ENCODE measurements at regions not wholly inside any gene's neighbourhood (a gene's known extent, or its start where the extent isn't known, plus 50 kb on each side); places are given as distances from the start of the nearest gene placed in this dataset.

DNA sequence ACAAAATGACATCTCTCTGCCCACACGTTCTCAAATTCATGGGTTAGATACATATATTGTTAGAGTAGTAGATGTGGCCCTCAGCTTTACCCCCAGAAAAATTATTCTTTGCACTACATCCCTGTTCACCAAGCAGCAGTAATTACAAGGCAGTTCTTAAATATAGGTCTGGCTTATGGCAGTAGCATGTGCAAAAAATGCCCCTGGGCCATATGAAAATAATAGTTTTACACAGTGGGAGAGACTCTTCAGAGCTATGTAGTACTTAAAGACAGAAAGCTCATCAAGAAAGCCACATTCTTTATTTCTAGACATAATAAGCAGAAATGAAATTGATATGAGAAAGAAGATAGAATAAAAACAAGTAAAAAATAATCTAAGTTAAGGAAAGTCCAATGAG, 196.3 kb upstream of the FOXP2 start:
- Mint-ChIP-seq H3K27me3 (ENCODE audit: low read depth) (no peaks in the 10 kb centered on the region), H3K27ac (ENCODE audit: unreplicated experiment) (no peak overlapping the region), H3K9me3 (no peaks in the 10 kb centered on the region), H3K4me3 (no peak overlapping the region), H3K36me3 (ENCODE audit: low read depth) (no peaks in the 10 kb centered on the region), H3K4me1 (no peaks in the 10 kb centered on the region)
- no peak for DNase-seq (ENCODE audit: low read depth, low spot score)
- TF ChIP-seq, protein P1, sequence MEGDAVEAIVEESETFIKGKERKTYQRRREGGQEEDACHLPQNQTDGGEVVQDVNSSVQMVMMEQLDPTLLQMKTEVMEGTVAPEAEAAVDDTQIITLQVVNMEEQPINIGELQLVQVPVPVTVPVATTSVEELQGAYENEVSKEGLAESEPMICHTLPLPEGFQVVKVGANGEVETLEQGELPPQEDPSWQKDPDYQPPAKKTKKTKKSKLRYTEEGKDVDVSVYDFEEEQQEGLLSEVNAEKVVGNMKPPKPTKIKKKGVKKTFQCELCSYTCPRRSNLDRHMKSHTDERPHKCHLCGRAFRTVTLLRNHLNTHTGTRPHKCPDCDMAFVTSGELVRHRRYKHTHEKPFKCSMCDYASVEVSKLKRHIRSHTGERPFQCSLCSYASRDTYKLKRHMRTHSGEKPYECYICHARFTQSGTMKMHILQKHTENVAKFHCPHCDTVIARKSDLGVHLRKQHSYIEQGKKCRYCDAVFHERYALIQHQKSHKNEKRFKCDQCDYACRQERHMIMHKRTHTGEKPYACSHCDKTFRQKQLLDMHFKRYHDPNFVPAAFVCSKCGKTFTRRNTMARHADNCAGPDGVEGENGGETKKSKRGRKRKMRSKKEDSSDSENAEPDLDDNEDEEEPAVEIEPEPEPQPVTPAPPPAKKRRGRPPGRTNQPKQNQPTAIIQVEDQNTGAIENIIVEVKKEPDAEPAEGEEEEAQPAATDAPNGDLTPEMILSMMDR (conservative IDR thresholded peaks at IDR 0.05), result no peak

DNA sequence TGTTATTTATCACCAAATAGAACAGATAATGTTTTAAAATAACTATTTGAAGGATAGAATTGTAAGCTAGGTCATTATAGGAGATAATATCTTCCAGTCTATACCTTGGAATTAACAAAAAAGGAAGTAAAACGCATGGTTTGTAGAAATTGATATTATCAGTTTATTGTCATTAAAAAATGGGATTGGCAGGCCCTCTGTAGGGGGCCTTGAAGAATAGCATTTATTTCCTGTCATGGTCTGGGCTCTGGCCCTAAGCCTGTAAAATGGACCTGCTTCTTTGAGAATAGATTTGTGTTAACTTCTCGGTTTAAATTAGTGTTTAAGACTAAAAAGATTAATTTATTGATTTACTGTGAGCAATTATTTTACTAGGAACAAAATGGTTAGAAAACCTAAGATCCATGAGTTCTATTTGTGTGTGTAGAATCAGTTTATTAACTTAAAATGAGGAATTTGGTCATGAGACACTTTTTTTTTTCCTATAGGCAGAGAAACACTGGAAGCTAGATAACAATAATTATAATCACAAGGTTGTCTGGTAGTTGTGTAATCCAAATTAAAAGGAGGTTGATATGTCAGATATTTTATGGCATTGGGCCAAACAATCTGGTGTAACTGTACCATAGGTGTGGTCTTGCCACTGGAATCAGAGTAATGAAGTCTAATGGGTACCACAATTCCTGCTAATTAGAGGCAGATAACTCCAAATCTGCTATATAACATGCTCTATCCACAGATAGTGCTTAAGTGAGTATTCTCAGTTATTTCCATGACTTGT, 197.4 kb upstream of the FOXP2 start:
- Mint-ChIP-seq H3K27ac (ENCODE audit: unreplicated experiment) (no peak overlapping the region), H3K4me3 (no peak overlapping the region), H3K27me3 (ENCODE audit: low read depth) (no peaks in the 10 kb centered on the region), H3K9me3 (no peaks in the 10 kb centered on the region), H3K4me1 (no peaks in the 10 kb centered on the region), H3K36me3 (ENCODE audit: low read depth) (no peaks in the 10 kb centered on the region)
- DNase-seq (ENCODE audit: low read depth, low spot score), result no peak
- TF ChIP-seq, protein P1 (conservative IDR thresholded peaks at IDR 0.05), result no peak

DNA sequence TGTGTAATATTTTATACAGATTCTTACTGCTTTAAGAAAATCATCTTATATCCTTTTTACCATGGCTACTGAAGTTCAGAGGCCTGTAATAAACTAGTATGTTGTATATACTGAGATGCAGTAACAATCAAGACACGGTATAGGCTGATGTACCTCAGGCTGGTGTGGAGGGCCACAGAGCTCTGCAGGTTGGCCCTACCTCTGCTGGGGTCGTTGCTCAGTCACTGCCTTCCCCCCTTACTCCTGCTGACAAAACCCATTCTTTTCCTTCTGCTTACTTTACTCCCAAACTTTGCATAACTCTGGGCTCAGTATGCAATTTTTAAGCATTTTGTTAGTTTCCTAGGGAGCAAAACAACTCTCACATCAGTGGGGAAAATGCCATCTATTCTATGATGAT, 200.1 kb upstream of the FOXP2 start:
- H3K27ac Mint-ChIP-seq (ENCODE audit: unreplicated experiment), result no peak overlapping the region
- H3K4me3 Mint-ChIP-seq, result no peak overlapping the region
- H3K4me1 Mint-ChIP-seq, result no peaks in the 10 kb centered on the region
- H3K36me3 Mint-ChIP-seq (ENCODE audit: low read depth), result no peaks in the 10 kb centered on the region
- H3K27me3 Mint-ChIP-seq (ENCODE audit: low read depth), result no peaks in the 10 kb centered on the region
- TF ChIP-seq, protein P1 (conservative IDR thresholded peaks at IDR 0.05), result no peak
- H3K9me3 Mint-ChIP-seq, result no peaks in the 10 kb centered on the region
- no peak for DNase-seq (ENCODE audit: low read depth, low spot score)

DNA sequence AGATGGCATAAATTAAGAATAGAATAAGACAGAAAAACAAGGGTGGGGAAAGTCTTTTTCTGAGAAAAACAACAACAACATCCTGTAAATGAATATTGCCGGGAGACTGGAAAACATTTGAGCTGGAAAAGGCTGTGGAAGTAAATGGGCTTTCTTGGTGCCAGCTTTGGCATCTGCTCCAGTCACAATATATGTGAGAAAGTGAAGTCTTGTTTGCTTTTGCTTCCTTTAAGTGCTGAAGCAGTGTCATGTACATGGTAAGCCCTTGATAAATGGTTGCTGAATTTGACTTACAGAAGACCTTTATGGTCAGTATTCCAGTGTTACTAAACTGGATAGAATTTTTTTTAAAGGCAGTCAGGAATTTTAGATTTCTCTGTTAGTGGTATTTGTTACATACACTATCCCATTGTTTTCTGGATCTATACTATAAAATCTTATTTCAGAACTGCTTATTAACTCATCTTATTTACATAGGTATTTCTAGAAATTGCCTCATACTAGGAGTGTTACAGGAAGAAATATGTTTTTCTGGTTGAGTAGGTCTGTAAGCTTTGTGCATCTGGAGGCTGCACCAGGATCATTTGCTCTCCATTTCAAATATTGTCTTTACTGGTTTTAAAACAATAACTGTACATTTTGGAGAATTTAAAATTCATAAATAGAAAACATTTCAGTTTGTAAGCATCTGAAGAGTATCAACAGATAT, 201.7 kb upstream of the FOXP2 start:
- TF ChIP-seq, protein P1 (conservative IDR thresholded peaks at IDR 0.05), result no peak
- no peaks in the 10 kb centered on the region for H3K27me3 Mint-ChIP-seq (ENCODE audit: low read depth)
- no peak for DNase-seq (ENCODE audit: low read depth, low spot score)

DNA sequence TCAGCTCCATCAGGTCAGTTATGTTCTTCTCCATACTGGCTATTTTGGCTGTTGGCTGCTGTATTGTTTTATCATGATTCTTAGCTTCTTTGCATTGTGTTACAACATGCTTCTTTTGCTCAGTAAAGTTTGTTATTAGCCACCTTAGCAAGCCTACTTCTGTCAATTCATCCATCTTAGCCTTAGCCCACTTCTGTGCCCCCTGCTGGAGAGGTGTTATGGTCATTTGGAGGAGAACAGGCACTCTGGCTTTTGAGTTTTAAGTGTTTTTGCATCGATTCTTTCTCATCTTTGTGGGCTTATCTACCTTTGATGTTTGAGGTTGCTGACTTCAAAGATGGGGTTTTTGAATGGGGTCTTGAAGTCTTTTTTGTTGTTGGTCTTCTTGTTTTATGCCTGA, 204.6 kb upstream of the FOXP2 start:
- TF ChIP-seq, protein P1 (conservative IDR thresholded peaks at IDR 0.05), result no peak
- Mint-ChIP-seq H3K9me3 (peaks cover 3% of the 10 kb centered on the region), H3K27me3 (ENCODE audit: low read depth) (no peaks in the 10 kb centered on the region), H3K36me3 (ENCODE audit: low read depth) (no peaks in the 10 kb centered on the region), H3K27ac (ENCODE audit: unreplicated experiment) (no peak overlapping the region), H3K4me3 (no peak overlapping the region), H3K4me1 (no peaks in the 10 kb centered on the region)
- no peak for DNase-seq (ENCODE audit: low read depth, low spot score)

More for the DNA sequence above, 201.7 kb upstream of the FOXP2 start:
- no peaks in the 10 kb centered on the region for H3K4me1 Mint-ChIP-seq
- H3K27ac Mint-ChIP-seq (ENCODE audit: unreplicated experiment), result no peak overlapping the region
- no peaks in the 10 kb centered on the region for H3K36me3 Mint-ChIP-seq (ENCODE audit: low read depth)
- peaks cover 3% of the 10 kb centered on the region for H3K9me3 Mint-ChIP-seq
- no peak overlapping the region for H3K4me3 Mint-ChIP-seq
